Tibial nerve (tissue), 4 donors: ENCODE measurements at regions not wholly inside any gene's neighbourhood (a gene's known extent, or its start where the extent isn't known, plus 50 kb on each side); places are given as distances from the start of the nearest gene placed in this dataset.
"Not testable (repeated sequence)": the region's sequence is repeated elsewhere in the genome, so short reads cannot be mapped to it uniquely, and the experiment has no call there.

Source experiments
- DNase-seq, 2 donors: peaks; one replicate each; pipeline ENCODE4 v3.0.0-alpha.2; 2019; ENCODE audit warnings: low spot score in 2 of 2
- H3K27ac ChIP-seq, 4 donors: fragments of 200-600 bp; sonication (generic) in 3 of 4; one replicate each; pipeline ENCODE4 v1.5.1; 2017 to 2019; ENCODE audit warnings: mild to moderate bottlenecking in 1 of 4
- H3K27me3 ChIP-seq, 2 donors: fragments of 200-600 bp; sonication (generic) in 1 of 2; one replicate each; pipeline versions ENCODE4 v1.5.1 to v1.6.0; 2017 to 2019
- H3K36me3 ChIP-seq, 3 donors: fragments of 200-600 bp; sonication (generic); one replicate each; pipeline ENCODE4 v1.5.1; 2018 to 2019
- H3K4me1 ChIP-seq, 4 donors: fragments of 200-600 bp; sonication (generic) in 3 of 4; one replicate each; pipeline ENCODE4 v1.5.1; 2017 to 2019
- H3K4me3 ChIP-seq, 4 donors: fragments of 200-600 bp; sonication (generic) in 3 of 4; one replicate each; pipeline ENCODE4 v1.5.1; 2017 to 2019; ENCODE audit warnings: mild to moderate bottlenecking in 1 of 4, moderate library complexity in 1 of 4
- H3K9me3 ChIP-seq, 4 donors: fragments of 200-600 bp; sonication (generic) in 3 of 4; one replicate each; pipeline ENCODE4 v1.5.1; 2017 to 2019
- EP300 ChIP-seq, 2 donors: sonication (generic); formaldehyde crosslinking; IDR thresholded peaks; one replicate each; pipeline ENCODE4 v1.6.1; 2017; ENCODE audit warnings: antibody characterized with exemption in 2 of 2, mild to moderate bottlenecking in 1 of 2
- POLR2A ChIP-seq, 2 donors: fragments of 450-650 bp; IDR thresholded peaks; one replicate each; pipeline ENCODE4 v1.6.1; 2017; ENCODE audit warnings: antibody characterized with exemption in 2 of 2, mild to moderate bottlenecking in 2 of 2, moderate library complexity in 2 of 2
- WGBS, 2 donors: methylation state at CpG; one replicate each; pipeline ENCODE4 v1.1.5; 2018; 5-methylcytosine and 5-hydroxymethylcytosine counted together
- TF ChIP-seq, protein P1 (sequence below), 5 experiments: fragments of 200-600 bp in 3 of 5; fragments of 450-650 bp in 2 of 5; sonication (generic) in 3 of 5; IDR thresholded peaks; one replicate each; pipeline ENCODE4 v1.5.1; 2016 to 2019; ENCODE audit warnings: antibody characterized with exemption in 5 of 5, mild to moderate bottlenecking in 3 of 5, moderate library complexity in 2 of 5

DNA sequence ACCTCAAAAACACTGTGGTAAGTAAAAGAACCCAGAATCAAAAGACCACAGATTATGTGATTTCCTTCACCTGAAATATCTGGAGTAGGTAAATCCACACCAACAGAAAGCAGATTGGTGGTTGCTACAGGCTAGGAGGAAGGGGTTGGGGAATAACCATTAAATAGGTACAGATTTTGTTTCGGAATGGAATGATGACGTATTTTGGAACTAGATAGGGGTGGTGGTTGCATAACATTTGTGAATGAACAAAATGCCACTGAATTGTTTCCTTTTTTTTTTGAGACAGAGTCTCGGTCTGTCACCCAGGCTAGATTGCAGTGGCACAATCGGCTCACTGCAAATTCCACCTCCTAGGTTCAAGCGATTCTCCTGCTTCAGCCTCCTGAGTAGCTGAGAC is 100.9 kb upstream of the RBFOX1 start:
- TF ChIP-seq EP300 (IDR thresholded peaks at IDR 0.05) (no peak), POLR2A (IDR thresholded peaks at IDR 0.05) (no peak)
- TF ChIP-seq, protein P1, sequence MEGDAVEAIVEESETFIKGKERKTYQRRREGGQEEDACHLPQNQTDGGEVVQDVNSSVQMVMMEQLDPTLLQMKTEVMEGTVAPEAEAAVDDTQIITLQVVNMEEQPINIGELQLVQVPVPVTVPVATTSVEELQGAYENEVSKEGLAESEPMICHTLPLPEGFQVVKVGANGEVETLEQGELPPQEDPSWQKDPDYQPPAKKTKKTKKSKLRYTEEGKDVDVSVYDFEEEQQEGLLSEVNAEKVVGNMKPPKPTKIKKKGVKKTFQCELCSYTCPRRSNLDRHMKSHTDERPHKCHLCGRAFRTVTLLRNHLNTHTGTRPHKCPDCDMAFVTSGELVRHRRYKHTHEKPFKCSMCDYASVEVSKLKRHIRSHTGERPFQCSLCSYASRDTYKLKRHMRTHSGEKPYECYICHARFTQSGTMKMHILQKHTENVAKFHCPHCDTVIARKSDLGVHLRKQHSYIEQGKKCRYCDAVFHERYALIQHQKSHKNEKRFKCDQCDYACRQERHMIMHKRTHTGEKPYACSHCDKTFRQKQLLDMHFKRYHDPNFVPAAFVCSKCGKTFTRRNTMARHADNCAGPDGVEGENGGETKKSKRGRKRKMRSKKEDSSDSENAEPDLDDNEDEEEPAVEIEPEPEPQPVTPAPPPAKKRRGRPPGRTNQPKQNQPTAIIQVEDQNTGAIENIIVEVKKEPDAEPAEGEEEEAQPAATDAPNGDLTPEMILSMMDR (IDR thresholded peaks at IDR 0.05): no peak
- Histone ChIP-seq H3K27ac (no peak overlapping the region), H3K36me3 (no peaks in the 10 kb centered on the region), H3K9me3 (peaks cover 0 to 3% (median 0%) of the 10 kb centered on the region in 4 donors), H3K4me3 (no peak overlapping the region), H3K4me1 (no peaks in the 10 kb centered on the region), H3K27me3 (no peaks in the 10 kb centered on the region)
- 84 to 91% methylated on average over 5 of the region's 5 CpGs for WGBS, 2 donors
- no peak for DNase-seq

DNA sequence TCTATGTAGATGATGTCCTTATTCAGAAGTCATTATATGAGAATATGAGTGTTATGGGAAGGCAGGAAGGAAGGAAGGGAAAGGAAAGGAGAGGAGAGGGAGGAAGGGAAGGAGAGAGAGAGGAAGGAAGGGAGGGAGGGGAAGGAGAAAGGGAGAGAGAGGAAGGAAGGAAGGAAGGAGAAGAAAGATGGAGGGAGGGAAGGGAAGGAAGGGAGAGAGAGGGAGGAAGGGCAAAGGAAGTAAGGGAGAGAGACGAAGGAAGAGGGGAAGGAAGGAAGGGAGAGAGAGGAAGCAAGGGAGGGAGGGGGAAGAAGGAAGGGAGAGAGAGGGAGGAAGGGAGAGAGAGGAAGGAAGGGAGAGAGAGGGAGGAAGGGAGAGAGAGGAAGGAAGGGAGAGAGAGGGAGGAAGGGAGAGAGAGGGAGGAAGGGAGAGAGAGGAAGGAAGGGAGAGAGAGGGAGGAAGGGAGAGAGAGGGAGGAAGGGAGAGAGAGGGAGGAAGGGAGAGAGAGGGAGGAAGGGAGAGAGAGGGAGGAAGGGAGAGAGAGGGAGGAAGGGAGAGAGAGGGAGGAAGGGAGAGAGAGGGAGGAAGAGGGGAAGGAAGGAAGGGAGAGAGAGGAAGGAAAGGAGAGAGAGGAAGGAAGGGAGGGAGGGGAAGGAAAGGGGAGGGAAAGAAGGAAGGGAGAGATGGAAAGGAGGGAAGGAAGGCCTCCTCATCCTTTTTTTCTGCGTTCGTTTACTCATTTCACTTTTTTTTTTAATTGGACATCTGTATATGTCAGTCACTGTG is 103.0 kb upstream of the RBFOX1 start:
- not testable (repeated sequence) for H3K36me3 ChIP-seq, H3K27me3 ChIP-seq, DNase-seq, H3K9me3 ChIP-seq, H3K4me1 ChIP-seq, H3K27ac ChIP-seq, H3K4me3 ChIP-seq
- 75 to 82% methylated on average over 3 of the region's 3 CpGs for WGBS, 2 donors

DNA sequence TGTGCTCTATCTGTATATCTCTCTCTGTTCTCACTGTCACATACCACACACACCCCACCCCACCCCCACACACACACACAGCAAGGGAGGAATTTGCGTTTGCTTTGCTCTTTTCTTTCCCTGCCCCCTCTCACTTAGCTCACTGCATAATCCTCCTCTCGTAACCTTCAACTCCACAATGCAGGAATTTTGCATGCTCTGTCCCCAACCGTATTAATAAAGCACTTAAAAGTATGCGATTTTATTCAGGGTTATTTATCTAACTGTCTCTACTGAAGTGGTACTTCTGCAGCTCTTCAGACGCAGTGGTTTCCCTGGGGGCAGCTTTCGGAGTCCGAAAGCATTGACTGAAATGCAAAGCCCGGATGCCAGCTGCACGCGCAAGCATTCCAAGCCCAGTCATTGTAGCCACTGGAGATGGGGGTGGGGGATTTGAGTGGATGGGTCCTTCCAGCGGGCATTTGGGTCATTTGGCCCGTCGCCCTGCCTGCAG is 105.4 kb upstream of the RBFOX1 start:
- 9 to 11% methylated on average over 12 to 13 of the region's 13 CpGs for WGBS, 2 donors
- no peak overlapping the region for H3K4me3 ChIP-seq
- TF ChIP-seq, protein P1 (IDR thresholded peaks at IDR 0.05): no peak
- no peak for TF ChIP-seq EP300 (IDR thresholded peaks at IDR 0.05)
- no peak for TF ChIP-seq POLR2A (IDR thresholded peaks at IDR 0.05)

DNA sequence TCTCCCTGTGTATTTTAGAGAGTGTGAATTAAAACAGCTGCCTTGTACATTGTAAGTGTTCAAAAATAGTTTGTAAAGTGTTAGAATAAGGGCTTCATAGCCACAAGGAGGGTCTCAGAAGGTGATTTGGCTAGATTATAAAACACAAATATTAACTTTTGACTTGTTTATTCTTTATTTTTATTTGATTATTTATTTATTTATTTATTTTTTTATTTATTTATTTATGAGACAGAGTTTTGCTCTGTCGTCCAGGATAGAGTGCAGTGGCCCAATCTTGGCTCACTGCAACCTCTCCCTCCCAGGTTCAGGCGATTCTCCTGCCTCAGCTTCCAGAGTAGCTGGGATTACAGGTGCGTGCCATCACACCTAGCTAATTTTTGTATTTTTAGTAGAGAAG is 111.5 kb upstream of the RBFOX1 start:
- no peak overlapping the region for H3K4me3 ChIP-seq
- no peaks in the 10 kb centered on the region for H3K27me3 ChIP-seq
- whole genome bisulfite sequencing, 2 donors: 82 to 83% methylated on average over 3 of the region's 3 CpGs
- H3K27ac ChIP-seq: no peak overlapping the region
- H3K36me3 ChIP-seq: no peaks in the 10 kb centered on the region
- no peak for TF ChIP-seq EP300 (IDR thresholded peaks at IDR 0.05)
- DNase-seq: no peak
- no peaks in the 10 kb centered on the region for H3K4me1 ChIP-seq
- H3K9me3 ChIP-seq: no peaks in the 10 kb centered on the region

More for the DNA sequence above, 105.4 kb upstream of the RBFOX1 start:
- Histone ChIP-seq H3K4me1 (no peaks in the 10 kb centered on the region), H3K27me3 (no peaks in the 10 kb centered on the region), H3K27ac (no peak overlapping the region), H3K36me3 (no peaks in the 10 kb centered on the region), H3K9me3 (peaks cover 0 to 3% (median 0%) of the 10 kb centered on the region in 4 donors)
- DNase-seq: no peak

DNA sequence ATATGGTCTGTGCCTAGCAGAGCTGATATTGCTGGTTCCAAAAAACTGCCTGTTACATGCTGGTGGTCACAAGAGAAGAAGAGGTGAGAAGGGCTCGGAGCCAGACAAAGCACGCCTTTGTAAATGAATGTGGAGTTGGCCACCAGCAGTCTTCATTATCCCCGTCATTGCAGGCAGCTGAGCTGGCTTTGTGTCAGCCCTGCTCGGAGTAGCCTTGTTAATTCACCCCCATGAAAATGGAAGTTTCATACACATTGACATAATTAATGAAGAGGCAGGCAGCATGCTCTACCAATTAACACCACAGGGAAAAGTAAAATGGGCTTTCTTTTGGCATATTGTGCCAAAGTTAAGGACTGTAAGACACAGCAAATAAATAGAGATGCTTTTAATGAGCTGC is 113.7 kb upstream of the RBFOX1 start:
- Histone ChIP-seq H3K36me3 (no peaks in the 10 kb centered on the region), H3K27me3 (no peaks in the 10 kb centered on the region), H3K4me3 (no peak overlapping the region), H3K9me3 (no peaks in the 10 kb centered on the region), H3K4me1 (no peaks in the 10 kb centered on the region), H3K27ac (no peak overlapping the region)
- TF ChIP-seq EP300 (IDR thresholded peaks at IDR 0.05) (no peak), POLR2A (IDR thresholded peaks at IDR 0.05) (no peak)
- TF ChIP-seq, protein P1 (IDR thresholded peaks at IDR 0.05): no peak
- no peak for DNase-seq
- WGBS, 2 donors: 11 to 33% methylated on average over 4 of the region's 4 CpGs

DNA sequence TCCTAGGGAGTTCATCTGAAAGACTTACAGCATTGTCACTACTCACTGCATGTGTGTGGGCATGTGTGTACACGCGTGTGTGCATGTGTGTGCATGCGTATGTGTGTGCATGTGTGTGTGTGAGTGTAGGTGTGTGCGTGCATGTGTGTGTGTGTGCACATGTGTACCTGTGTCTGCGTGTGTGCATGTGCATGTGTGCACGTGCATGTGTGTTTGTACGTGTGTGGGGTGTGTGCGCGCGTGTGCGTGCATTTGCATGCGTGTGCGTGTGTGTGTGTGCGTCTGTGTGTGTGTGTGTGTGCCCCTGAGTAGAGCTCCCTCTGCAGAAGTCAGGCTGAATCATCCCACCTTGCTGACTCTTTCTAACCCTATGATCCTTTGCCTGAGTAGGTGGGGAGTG is 114.8 kb upstream of the RBFOX1 start:
- TF ChIP-seq POLR2A (IDR thresholded peaks at IDR 0.05): no peak
- no peak for TF ChIP-seq EP300 (IDR thresholded peaks at IDR 0.05)
- TF ChIP-seq, protein P1 (IDR thresholded peaks at IDR 0.05): no peak
- H3K27ac ChIP-seq: no peak overlapping the region
- no peak overlapping the region for H3K4me3 ChIP-seq
- no peaks in the 10 kb centered on the region for H3K4me1 ChIP-seq
- DNase-seq: no peak
- WGBS, 2 donors: 87 to 89% methylated on average over 14 of the region's 14 CpGs
- no peaks in the 10 kb centered on the region for H3K9me3 ChIP-seq
- no peaks in the 10 kb centered on the region for H3K36me3 ChIP-seq
- no peaks in the 10 kb centered on the region for H3K27me3 ChIP-seq
